BLaER1 (cell line): ENCODE measurements at regions not wholly inside any gene's neighbourhood (a gene's known extent, or its start where the extent isn't known, plus 50 kb on each side); places are given as distances from the start of the nearest gene placed in this dataset.
A peak's percentile ranks its signal among the peaks of the same experiment; 100 is the strongest.

Source experiments
- H3K27ac ChIP-seq: shearing (Covaris generic); formaldehyde crosslinking; 2 replicates; pipeline ENCODE4 v1.8.1; 2022
- H3K27me3 ChIP-seq: shearing (Covaris generic); formaldehyde crosslinking; 2 replicates; pipeline ENCODE4 v1.8.1; 2022
- H3K36me3 ChIP-seq: shearing (Covaris generic); formaldehyde crosslinking; 2 replicates; pipeline ENCODE4 v1.8.1; 2022
- H3K4me1 ChIP-seq: shearing (Covaris generic); formaldehyde crosslinking; 2 replicates; pipeline ENCODE4 v1.8.1; 2022
- H3K4me2 ChIP-seq: shearing (Covaris generic); formaldehyde crosslinking; 2 replicates; pipeline ENCODE4 v1.8.1; 2022
- H3K4me3 ChIP-seq: shearing (Covaris generic); formaldehyde crosslinking; 2 replicates; pipeline ENCODE4 v1.8.1; 2022
- H3K9ac ChIP-seq: shearing (Covaris generic); formaldehyde crosslinking; 2 replicates; pipeline ENCODE4 v1.8.1; 2022
- H3K9me3 ChIP-seq: shearing (Covaris generic); formaldehyde crosslinking; 2 replicates; pipeline ENCODE4 v1.8.1; 2022
- H4K20me1 ChIP-seq: shearing (Covaris generic); formaldehyde crosslinking; 2 replicates; pipeline ENCODE4 v1.8.1; 2022
- Cebpa-rat ChIP-seq: shearing (Covaris generic); IDR thresholded peaks from 2 replicates; pipeline ENCODE4 v1.8.1; 2022

GRCh38 chrX:82058728-82059127 is 856.8 kb downstream of the SH3BGRL start:
- TF ChIP-seq Cebpa-rat, result no peak
- no peaks in the 10 kb centered on the region for H4K20me1 ChIP-seq

GRCh38 chrX:82070948-82071347 is 869.0 kb downstream of the SH3BGRL start:
- Histone ChIP-seq H4K20me1 (no peaks in the 10 kb centered on the region), H3K9ac (no peak overlapping the region), H3K4me2 (no peak overlapping the region), H3K27ac (no peak overlapping the region), H3K4me1 (no peaks in the 10 kb centered on the region), H3K9me3 (no peaks in the 10 kb centered on the region), H3K4me3 (no peak overlapping the region), H3K27me3 (peaks cover 41% of the 10 kb centered on the region), H3K36me3 (no peaks in the 10 kb centered on the region)
- TF ChIP-seq Cebpa-rat, result no peak

More at GRCh38 chrX:82058728-82059127, 856.8 kb downstream of the SH3BGRL start:
- Histone ChIP-seq H3K4me2 (no peak overlapping the region), H3K36me3 (no peaks in the 10 kb centered on the region), H3K4me3 (no peak overlapping the region), H3K9ac (no peak overlapping the region), H3K27me3 (peaks cover 44% of the 10 kb centered on the region), H3K4me1 (no peaks in the 10 kb centered on the region), H3K27ac (no peak overlapping the region), H3K9me3 (no peaks in the 10 kb centered on the region)

DNA sequence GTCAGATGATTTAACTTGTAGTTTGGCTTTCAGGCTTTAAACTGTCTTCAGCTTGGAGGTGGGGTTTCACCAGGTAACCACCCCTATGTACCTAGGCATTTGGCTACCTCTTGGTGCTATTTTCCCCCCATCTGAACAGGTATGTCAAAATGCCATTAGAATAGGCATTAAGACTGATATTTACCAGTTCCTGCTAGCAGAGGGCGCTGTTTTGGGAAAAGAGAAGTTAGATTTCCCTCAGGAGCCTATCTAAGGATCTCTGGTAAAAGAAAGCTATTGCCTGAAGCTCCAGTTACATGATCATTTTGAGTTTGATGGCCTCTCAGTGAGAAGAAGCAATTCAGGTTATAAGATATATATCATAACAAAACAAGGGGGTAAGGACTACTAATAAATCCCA is 879.1 kb downstream of the SH3BGRL start:
- Histone ChIP-seq H3K4me3 (no peak overlapping the region), H3K36me3 (no peaks in the 10 kb centered on the region), H3K27ac (no peak overlapping the region), H3K9ac (no peak overlapping the region), H3K4me2 (no peak overlapping the region), H3K27me3 (peaks cover 73% of the 10 kb centered on the region), H4K20me1 (no peaks in the 10 kb centered on the region), H3K4me1 (no peaks in the 10 kb centered on the region), H3K9me3 (peaks cover 24% of the 10 kb centered on the region)
- TF ChIP-seq Cebpa-rat, result no peak

- no peaks in the 10 kb centered on the region for H3K36me3 ChIP-seq
- no peak overlapping the region for H3K27ac ChIP-seq
- no peak overlapping the region for H3K9ac ChIP-seq
- TF ChIP-seq Cebpa-rat, result no peak
- H3K4me1 ChIP-seq, result no peaks in the 10 kb centered on the region
- H3K9me3 ChIP-seq, result peaks cover 24% of the 10 kb centered on the region
- H3K27me3 ChIP-seq, result peaks cover 90% of the 10 kb centered on the region
- H3K4me3 ChIP-seq, result no peak overlapping the region
- H4K20me1 ChIP-seq, result no peaks in the 10 kb centered on the region
- H3K4me2 ChIP-seq, result no peak overlapping the region
Measured at GRCh38 chrX:82087699-82088098, 885.8 kb downstream of the SH3BGRL start.

DNA sequence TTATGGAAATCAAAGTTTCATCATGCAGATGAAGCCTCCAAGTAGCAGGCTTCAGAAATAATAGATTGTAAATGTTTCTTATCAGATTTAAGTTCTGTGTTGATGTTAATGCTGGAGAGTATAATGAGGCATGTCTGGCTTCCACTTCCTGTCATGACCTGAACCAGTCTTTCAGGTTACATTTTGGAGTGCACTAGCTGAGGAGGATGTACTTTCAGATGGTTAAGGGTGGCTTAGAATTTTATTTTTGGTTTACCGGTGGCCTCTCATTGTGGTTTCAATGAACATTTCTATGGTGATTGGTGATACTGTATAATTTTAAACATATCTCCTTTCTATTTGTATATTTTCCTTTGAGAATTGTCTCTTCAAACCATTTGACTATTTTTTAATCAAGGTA is 890.4 kb downstream of the SH3BGRL start:
- H4K20me1 ChIP-seq, result no peaks in the 10 kb centered on the region
- H3K4me1 ChIP-seq, result no peaks in the 10 kb centered on the region
- H3K4me3 ChIP-seq, result no peak overlapping the region
- TF ChIP-seq Cebpa-rat, result no peak
- H3K27me3 ChIP-seq, result peaks cover 67% of the 10 kb centered on the region
- H3K36me3 ChIP-seq, result no peaks in the 10 kb centered on the region
- no peak overlapping the region for H3K9ac ChIP-seq
- no peaks in the 10 kb centered on the region for H3K9me3 ChIP-seq
- no peak overlapping the region for H3K27ac ChIP-seq
- H3K4me2 ChIP-seq, result no peak overlapping the region

GRCh38 chrX:82125103-82125502 is 923.2 kb downstream of the SH3BGRL start:
- H3K27me3 ChIP-seq, result peaks cover 27% of the 10 kb centered on the region
- TF ChIP-seq Cebpa-rat, result no peak
- H3K27ac ChIP-seq, result no peak overlapping the region
- no peaks in the 10 kb centered on the region for H3K36me3 ChIP-seq
- H3K4me1 ChIP-seq, result no peaks in the 10 kb centered on the region
- no peak overlapping the region for H3K4me2 ChIP-seq
- no peaks in the 10 kb centered on the region for H3K9me3 ChIP-seq
- H3K9ac ChIP-seq, result no peak overlapping the region
- H4K20me1 ChIP-seq, result no peaks in the 10 kb centered on the region
- H3K4me3 ChIP-seq, result no peak overlapping the region

- Histone ChIP-seq H3K27ac (no peak overlapping the region), H3K9me3 (0 out of 2 replicates have a peak, but pooled peaks cover 4% of the 10 kb centered on the region), H3K4me2 (no peak overlapping the region; the same call in 1 of the 2 replicates), H3K27me3 (peaks cover 37% of the 10 kb centered on the region), H3K9ac (no peak overlapping the region), H3K36me3 (no peaks in the 10 kb centered on the region), H3K4me3 (no peak overlapping the region), H3K4me1 (no peaks in the 10 kb centered on the region), H4K20me1 (no peaks in the 10 kb centered on the region)
- no peak for TF ChIP-seq Cebpa-rat
Measured at GRCh38 chrX:82127228-82128123, 925.6 kb downstream of the SH3BGRL start.

GRCh38 chrX:82134378-82134777 is 932.5 kb downstream of the SH3BGRL start:
- Histone ChIP-seq H3K4me1 (no peaks in the 10 kb centered on the region), H3K36me3 (no peaks in the 10 kb centered on the region), H3K4me3 (no peak overlapping the region), H3K27ac (no peak overlapping the region), H3K9me3 (peaks cover 31% of the 10 kb centered on the region), H3K9ac (no peak overlapping the region), H3K27me3 (peaks cover 32% of the 10 kb centered on the region), H4K20me1 (no peaks in the 10 kb centered on the region), H3K4me2 (no peak overlapping the region)
- TF ChIP-seq Cebpa-rat, result no peak

DNA sequence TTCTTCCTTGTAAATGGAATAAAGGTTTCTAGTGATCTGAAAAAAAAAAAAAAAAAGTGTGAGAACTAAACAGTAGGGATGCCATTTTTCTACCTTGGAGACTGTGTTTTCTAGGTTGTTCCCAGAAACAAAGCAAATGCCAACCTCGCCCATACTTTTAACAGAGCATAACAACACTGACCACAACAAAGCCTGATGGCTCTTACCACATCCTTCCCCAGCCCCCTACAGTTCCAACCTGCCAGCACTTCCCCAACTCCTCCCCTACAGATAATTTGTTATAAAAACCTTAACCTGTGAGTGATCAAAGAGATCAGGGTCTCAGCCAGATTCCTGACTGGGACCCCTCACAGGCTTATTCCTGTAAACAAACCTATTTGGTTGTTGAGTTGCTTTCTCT is 940.0 kb downstream of the SH3BGRL start:
- Histone ChIP-seq H3K4me1 (peaks cover 10% of the 10 kb centered on the region), H3K27ac (no peak overlapping the region), H3K27me3 (peaks cover 42% of the 10 kb centered on the region), H3K9me3 (no peaks in the 10 kb centered on the region), H3K4me2 (peak overlapping the region; percentile 6), H3K9ac (no peak overlapping the region), H3K4me3 (no peak overlapping the region), H3K36me3 (no peaks in the 10 kb centered on the region), H4K20me1 (no peaks in the 10 kb centered on the region)
- TF ChIP-seq Cebpa-rat, result no peak

DNA sequence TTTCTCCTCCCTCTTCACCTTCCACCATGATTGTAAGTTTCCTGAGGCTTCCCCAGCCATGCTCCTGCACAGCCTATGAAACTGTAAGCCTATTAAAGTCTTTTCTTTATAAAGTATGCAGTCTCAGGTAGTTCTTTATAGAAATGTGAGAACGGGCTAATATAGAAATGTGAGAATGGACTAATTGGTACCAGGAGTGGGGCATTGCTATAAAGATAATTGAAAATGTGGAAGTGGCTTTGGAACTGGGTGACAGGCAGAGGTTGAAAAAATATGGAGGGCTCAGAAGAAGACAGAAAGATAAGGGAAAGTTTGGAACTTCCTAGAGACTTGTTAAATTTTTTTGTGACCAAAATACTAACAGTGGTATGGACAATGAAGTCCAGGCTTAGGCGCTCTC is 959.3 kb downstream of the SH3BGRL start:
- H3K27ac ChIP-seq, result no peak overlapping the region
- H4K20me1 ChIP-seq, result no peaks in the 10 kb centered on the region
- no peaks in the 10 kb centered on the region for H3K4me1 ChIP-seq
- peaks cover 12% of the 10 kb centered on the region for H3K9me3 ChIP-seq
- no peak overlapping the region for H3K4me3 ChIP-seq
- no peak overlapping the region for H3K9ac ChIP-seq
- no peak for TF ChIP-seq Cebpa-rat
- no peaks in the 10 kb centered on the region for H3K36me3 ChIP-seq
- H3K27me3 ChIP-seq, result peaks cover 52% of the 10 kb centered on the region
- H3K4me2 ChIP-seq, result no peak overlapping the region
